OCI-LY1 (cell line): ENCODE measurements at regions not wholly inside any gene's neighbourhood (a gene's known extent, or its start where the extent isn't known, plus 50 kb on each side); places are given as distances from the start of the nearest gene placed in this dataset.

Experiments
- H2AFZ ChIP-seq: fragments of 200-600 bp; sonication (generic), shearing (Covaris generic); 2 replicates; pipeline ENCODE4 v1.6.0; 2014; ENCODE audit warnings: antibody characterized with exemption, mild to moderate bottlenecking, low read length
- H3F3A ChIP-seq: fragments of 200-600 bp; sonication (generic), shearing (Covaris generic); 2 replicates; pipeline ENCODE4 v1.6.0; 2014; ENCODE audit warnings: mild to moderate bottlenecking, antibody characterized with exemption, low read length, moderate library complexity; ENCODE audit not compliant: insufficient read depth
- H3K27ac ChIP-seq: fragments of 200-600 bp; sonication (generic); 2 replicates; pipeline ENCODE4 v1.5.1; 2014; ENCODE audit warnings: low read length, mixed run types, mild to moderate bottlenecking, low read depth; ENCODE audit not compliant: poor library complexity, severe bottlenecking
- H3K27me3 ChIP-seq: fragments of 200-600 bp; sonication (generic); 2 replicates; pipeline ENCODE4 v1.6.0; 2014; ENCODE audit warnings: antibody characterized with exemption, mild to moderate bottlenecking, low read length, moderate library complexity; ENCODE audit not compliant: insufficient read depth
- H3K36me3 ChIP-seq: fragments of 200-600 bp; sonication (generic); 2 replicates; pipeline ENCODE4 v1.6.1; 2014; ENCODE audit warnings: mild to moderate bottlenecking, antibody characterized with exemption, low read length, moderate library complexity, mixed read lengths; ENCODE audit not compliant: insufficient read depth
- H3K4me1 ChIP-seq: fragments of 200-600 bp; sonication (generic); 2 replicates; pipeline ENCODE4 v1.5.1; 2014; ENCODE audit warnings: mild to moderate bottlenecking, low read length, moderate library complexity; ENCODE audit not compliant: insufficient read depth, severe bottlenecking
- H3K4me2 ChIP-seq: fragments of 200-600 bp; sonication (generic), shearing (Covaris generic); 2 replicates; pipeline ENCODE4 v1.6.1; 2014; ENCODE audit warnings: low read length
- H3K4me3 ChIP-seq: fragments of 200-600 bp; sonication (generic); 2 replicates; pipeline ENCODE4 v1.5.1; 2014; ENCODE audit warnings: low read length, low read depth, mild to moderate bottlenecking, mixed read lengths; ENCODE audit not compliant: poor library complexity, severe bottlenecking
- H3K79me2 ChIP-seq: fragments of 200-600 bp; shearing (Covaris generic); 2 replicates; pipeline ENCODE4 v1.6.1; 2016; ENCODE audit warnings: mixed run types, low read length, mixed read lengths; ENCODE audit not compliant: insufficient read depth
- H3K9ac ChIP-seq: fragments of 200-600 bp; sonication (generic), shearing (Covaris generic); 2 replicates; pipeline ENCODE4 v1.6.1; 2014; ENCODE audit warnings: mild to moderate bottlenecking, low read length, mixed read lengths
- H3K9me2 ChIP-seq: fragments of 200-600 bp; sonication (generic), shearing (Covaris generic); 2 replicates; pipeline ENCODE4 v1.6.1; 2014; ENCODE audit warnings: low read depth, mild to moderate bottlenecking, low read length, mixed read lengths
- H3K9me3 ChIP-seq: fragments of 200-600 bp; shearing (Covaris generic); 2 replicates; pipeline ENCODE4 v1.6.1; 2014; ENCODE audit warnings: low read length, mixed read lengths
- H4K20me1 ChIP-seq: fragments of 200-600 bp; sonication (generic), shearing (Covaris generic); 2 replicates; pipeline ENCODE4 v1.6.0; 2016; ENCODE audit warnings: mild to moderate bottlenecking, low read length; ENCODE audit not compliant: insufficient read depth
- EZH2 ChIP-seq: fragments of 200-600 bp; sonication (generic), shearing (Covaris generic); IDR thresholded peaks from 2 replicates; pipeline ENCODE4 v1.8.0; 2017; ENCODE audit warnings: borderline replicate concordance, mixed run types, mild to moderate bottlenecking, antibody characterized with exemption, low read length, moderate library complexity, mixed read lengths
- TF ChIP-seq, protein P1 (sequence below): fragments of 200-600 bp; sonication (generic), shearing (Covaris generic); IDR thresholded peaks from 2 replicates; pipeline ENCODE4 v1.5.1; 2017; ENCODE audit warnings: mild to moderate bottlenecking, antibody characterized with exemption, low read length, moderate library complexity, mixed read lengths

DNA sequence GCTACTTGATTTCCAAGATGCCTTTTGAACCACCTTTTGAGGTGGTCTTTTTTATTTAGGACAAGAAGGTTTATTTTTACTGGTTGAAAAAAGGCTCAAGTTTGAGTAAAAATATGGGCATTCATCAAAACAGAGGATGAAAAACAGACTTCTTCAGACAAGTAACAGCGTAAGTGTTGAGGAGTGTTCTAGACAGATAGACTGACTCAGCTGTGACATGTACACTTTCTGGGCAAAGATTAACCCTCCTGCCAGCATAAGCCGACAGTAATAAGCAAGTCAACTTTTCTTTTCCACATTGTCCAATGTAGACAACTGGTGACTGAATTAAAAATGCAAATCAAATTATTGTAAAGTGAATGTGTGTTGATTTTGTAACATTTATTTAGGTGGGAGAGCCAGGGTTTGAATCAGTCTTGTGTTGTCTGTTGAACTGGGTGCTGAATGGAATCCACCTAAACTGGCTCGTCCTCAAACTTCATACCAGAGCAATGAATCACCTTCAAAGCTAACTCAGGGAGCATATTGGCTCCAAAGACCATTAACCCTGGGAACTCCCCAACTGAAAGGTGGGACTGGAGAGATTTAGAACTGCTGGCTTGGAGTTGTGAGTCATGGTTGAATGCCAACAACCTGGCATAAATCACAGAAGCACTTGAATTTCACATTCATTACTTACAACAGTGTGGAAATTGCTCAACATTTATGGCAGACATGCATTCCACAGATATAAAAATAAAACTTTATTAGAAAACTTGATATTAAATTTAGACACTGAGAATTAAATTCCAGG, 377.0 kb downstream of the ETS1 start:
- TF ChIP-seq EZH2: no peak
- no peaks in the 10 kb centered on the region for H3K9me3 ChIP-seq
- H4K20me1 ChIP-seq: no peaks in the 10 kb centered on the region
- H3K36me3 ChIP-seq: no peaks in the 10 kb centered on the region
- no peaks in the 10 kb centered on the region for H3K4me1 ChIP-seq
- no peak overlapping the region for H3K4me3 ChIP-seq
- no peaks in the 10 kb centered on the region for H3K79me2 ChIP-seq
- no peaks in the 10 kb centered on the region for H3F3A ChIP-seq
- no peak overlapping the region for H3K9ac ChIP-seq
- no peaks in the 10 kb centered on the region for H3K9me2 ChIP-seq
- no peak overlapping the region for H2AFZ ChIP-seq
- H3K4me2 ChIP-seq: no peak overlapping the region
- H3K27ac ChIP-seq: no peak overlapping the region
- no peaks in the 10 kb centered on the region for H3K27me3 ChIP-seq

DNA sequence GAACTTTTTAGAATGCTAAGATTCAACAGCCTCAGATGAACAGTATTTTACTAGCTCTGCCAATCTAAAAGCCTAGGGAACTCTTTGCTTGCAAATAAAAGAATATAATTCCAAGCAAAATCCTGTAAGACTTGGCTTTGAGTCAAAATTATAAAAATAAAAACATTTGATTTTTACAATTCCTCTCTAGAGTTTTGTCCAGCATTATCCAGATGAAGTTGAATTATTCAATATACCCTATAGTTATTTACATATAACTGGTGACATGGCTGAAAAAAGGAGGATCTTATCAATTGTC, 378.3 kb downstream of the ETS1 start:
- no peaks in the 10 kb centered on the region for H3K36me3 ChIP-seq
- no peaks in the 10 kb centered on the region for H3K79me2 ChIP-seq
- no peak overlapping the region for H3K4me2 ChIP-seq
- H2AFZ ChIP-seq: no peak overlapping the region
- H3F3A ChIP-seq: no peaks in the 10 kb centered on the region
- no peak overlapping the region for H3K4me3 ChIP-seq
- no peaks in the 10 kb centered on the region for H3K9me2 ChIP-seq
- H4K20me1 ChIP-seq: no peaks in the 10 kb centered on the region
- H3K9me3 ChIP-seq: no peaks in the 10 kb centered on the region
- H3K9ac ChIP-seq: no peak overlapping the region
- no peaks in the 10 kb centered on the region for H3K27me3 ChIP-seq
- no peak overlapping the region for H3K27ac ChIP-seq
- TF ChIP-seq, protein P1, sequence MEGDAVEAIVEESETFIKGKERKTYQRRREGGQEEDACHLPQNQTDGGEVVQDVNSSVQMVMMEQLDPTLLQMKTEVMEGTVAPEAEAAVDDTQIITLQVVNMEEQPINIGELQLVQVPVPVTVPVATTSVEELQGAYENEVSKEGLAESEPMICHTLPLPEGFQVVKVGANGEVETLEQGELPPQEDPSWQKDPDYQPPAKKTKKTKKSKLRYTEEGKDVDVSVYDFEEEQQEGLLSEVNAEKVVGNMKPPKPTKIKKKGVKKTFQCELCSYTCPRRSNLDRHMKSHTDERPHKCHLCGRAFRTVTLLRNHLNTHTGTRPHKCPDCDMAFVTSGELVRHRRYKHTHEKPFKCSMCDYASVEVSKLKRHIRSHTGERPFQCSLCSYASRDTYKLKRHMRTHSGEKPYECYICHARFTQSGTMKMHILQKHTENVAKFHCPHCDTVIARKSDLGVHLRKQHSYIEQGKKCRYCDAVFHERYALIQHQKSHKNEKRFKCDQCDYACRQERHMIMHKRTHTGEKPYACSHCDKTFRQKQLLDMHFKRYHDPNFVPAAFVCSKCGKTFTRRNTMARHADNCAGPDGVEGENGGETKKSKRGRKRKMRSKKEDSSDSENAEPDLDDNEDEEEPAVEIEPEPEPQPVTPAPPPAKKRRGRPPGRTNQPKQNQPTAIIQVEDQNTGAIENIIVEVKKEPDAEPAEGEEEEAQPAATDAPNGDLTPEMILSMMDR: no peak
- no peak for TF ChIP-seq EZH2
- H3K4me1 ChIP-seq: no peaks in the 10 kb centered on the region

DNA sequence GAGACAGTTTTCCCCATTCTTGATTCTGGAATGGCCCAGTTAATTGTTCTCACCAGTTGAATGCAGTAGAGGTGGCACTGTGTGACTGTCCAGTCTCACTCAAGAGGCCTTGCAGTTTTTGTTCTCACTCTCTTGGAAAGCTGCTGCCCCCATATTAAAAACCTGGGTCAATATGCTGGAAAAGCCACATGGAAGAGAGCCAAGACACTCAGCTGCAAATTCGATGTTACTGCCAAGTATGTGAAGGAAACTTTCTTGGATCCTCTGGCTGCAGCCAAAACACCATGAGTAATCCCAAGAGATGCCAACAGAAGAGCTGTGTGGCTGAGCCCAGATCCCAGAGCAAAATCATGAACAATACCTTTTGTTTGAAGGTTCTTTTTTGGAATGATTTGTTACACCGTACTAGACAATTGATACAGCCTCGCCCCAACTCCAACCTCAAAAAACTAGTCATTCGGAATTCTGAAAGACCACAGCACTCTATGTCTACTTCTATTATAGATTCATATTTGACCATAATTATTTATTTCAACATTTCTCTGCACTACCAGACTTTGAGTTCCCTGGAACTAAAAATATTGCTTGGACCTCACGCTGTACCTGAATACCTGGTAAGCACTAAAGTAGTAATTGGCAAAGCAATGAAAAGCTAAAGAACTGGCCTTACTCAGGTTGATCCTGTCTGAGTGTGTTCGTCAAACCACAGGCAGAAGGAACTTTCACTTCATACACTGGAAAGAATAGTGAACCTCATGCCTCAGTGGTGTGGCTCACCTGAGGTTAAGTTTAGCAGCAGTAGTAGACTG, 378.8 kb downstream of the ETS1 start:
- Histone ChIP-seq H3K4me3 (no peak overlapping the region), H2AFZ (no peak overlapping the region), H3K36me3 (no peaks in the 10 kb centered on the region), H3F3A (no peaks in the 10 kb centered on the region), H3K4me1 (no peaks in the 10 kb centered on the region), H4K20me1 (no peaks in the 10 kb centered on the region), H3K9me2 (no peaks in the 10 kb centered on the region), H3K4me2 (no peak overlapping the region), H3K9ac (no peak overlapping the region), H3K27me3 (no peaks in the 10 kb centered on the region), H3K9me3 (no peaks in the 10 kb centered on the region), H3K79me2 (no peaks in the 10 kb centered on the region), H3K27ac (no peak overlapping the region)
- TF ChIP-seq, protein P1: no peak
- TF ChIP-seq EZH2: no peak
